Effector CD4-positive, alpha-beta T cell (primary cell): ENCODE measurements at regions not wholly inside any gene's neighbourhood (a gene's known extent, or its start where the extent isn't known, plus 50 kb on each side); places are given as distances from the start of the nearest gene placed in this dataset.
"Not testable (repeated sequence)": the region's sequence is repeated elsewhere in the genome, so short reads cannot be mapped to it uniquely, and the experiment has no call there.

Experiments used
- DNase-seq: peaks from one replicate; pipeline ENCODE4 v3.0.0-alpha.2; 2020

DNA sequence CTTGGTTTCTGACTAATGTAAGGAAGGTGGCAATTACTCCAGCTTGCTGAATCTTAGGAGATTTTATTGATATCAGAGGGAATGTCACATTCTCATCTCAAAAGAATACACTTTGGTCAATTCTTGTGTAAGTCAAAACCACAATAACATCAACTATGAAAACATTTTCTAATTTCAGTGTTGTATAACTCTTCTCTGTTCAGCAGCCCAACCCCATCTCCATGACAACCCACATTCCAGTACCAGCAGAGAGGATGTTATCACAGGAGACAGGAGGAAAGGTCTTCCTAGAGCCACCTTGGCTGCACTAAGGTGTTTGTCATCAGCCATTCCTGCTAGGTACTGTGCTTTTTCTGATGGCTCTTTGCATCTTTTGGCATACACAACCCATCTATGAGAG lies 529.1 kb upstream of the BRINP1 start:
- DNase-seq: no peak

DNA sequence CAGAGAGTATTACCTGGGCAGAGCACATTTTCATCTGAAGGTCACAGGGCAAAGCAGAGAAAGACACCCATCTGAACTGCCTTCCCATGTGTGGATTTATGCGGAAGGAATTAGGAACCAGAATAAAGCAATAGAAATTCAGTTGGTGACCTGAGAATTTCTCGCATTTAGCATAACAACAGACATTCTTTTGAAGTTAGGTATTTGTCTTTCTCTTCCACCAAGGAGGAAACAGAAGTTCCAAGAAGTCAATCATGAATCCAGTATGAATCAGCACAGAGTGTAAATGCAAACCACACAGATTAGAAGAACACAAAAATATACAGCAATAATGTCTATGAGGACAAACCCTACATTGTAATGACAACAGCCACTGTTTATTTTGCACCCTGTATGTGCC lies 515.2 kb upstream of the BRINP1 start:
- DNase-seq: no peak

DNA sequence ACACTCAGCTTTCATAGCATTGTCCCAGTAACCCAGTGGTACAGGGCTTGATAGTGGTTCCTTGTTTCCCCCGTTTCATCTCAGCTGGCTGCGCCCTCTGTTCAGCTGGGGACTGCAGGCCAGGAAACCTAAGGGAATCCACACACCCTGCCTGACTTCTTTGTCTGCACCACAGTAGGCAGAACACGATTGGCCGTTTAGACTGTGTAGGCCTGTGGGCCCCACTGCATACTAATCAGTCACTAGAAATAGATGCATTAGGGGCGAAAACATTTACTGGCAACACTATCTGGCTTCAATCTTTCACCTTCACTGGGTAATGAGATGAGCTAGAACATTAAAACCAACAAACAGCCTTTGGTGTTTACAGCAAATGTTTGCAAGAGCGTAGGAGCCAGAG lies 512.7 kb upstream of the BRINP1 start:
- no peak for DNase-seq

DNA sequence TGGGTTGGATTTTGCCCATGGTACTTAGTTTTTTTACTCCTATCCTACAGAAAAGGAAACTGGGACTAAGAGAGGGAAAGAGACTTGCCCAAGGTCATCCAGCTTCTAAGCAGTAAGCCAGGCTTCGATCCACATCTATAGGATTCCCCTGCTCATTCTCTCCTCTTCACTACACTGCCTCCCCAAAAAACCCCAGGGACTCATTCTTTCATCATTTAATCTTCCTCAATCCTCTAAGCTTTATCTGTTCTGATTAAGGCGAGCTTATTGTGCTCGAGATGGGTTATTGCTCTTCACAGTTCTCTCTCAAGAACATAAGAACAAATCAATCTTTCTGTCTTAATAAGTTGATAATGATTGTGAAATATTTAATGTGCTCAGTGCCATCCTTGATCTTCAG lies 511.1 kb upstream of the BRINP1 start:
- no peak for DNase-seq

DNA sequence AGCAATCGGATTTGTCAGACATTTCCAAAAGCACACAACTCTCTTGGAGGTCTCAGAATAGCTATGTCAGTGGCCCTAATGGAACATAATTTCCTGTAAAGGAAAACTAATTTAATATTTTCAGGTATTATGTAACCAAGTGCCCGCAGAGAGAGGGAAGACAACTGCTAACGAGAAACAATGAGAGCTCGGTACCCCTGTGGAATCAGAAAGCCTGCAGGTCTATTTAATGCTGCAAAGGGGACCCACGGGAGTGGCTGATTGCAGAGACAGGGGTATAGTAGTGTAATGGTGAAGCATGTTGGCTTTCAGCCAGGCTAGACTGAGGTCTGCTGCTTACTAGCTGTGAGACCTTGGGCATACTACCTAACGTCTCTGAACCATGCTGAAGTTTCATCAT lies 508.1 kb upstream of the BRINP1 start:
- no peak for DNase-seq

DNA sequence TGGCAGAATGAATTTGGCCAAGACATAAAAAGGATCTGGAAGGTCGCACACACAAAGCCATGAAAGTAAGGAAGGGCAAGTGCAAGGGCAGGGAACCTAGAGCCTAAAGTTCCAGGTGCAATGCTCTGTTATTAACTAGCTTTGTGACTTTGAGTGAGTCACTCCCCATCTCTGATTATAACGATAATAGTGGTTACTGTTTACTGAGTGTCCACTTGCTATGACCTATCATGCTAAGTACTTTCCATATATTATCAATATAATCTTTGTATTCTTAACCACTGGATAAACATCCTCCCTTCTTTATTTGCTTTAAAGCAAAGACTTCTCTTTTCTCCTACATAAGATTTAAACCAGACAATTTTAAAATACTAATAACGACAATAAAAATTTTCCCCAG lies 504.6 kb upstream of the BRINP1 start:
- no peak for DNase-seq

DNA sequence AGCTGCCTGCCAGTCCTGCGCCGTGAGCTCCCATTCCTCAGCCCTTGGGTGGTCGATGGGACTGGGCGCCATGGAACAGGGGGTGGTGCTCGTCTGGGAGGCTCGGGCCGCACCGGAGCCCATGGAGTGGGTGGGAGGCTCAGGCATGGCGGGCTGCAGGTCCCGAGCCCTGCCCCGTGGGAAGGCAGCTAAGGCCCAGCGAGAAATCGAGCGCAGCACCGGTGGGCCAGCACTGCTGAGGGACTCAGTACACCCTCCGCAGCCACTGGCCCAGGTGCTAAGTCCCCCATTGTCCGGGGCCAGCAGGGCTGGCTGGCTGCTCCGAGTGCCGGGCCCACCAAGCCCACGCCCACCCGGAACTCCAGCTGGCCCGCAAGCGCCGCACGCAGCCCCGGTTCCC lies 501.0 kb upstream of the BRINP1 start:
- DNase-seq: not testable (repeated sequence)

DNA sequence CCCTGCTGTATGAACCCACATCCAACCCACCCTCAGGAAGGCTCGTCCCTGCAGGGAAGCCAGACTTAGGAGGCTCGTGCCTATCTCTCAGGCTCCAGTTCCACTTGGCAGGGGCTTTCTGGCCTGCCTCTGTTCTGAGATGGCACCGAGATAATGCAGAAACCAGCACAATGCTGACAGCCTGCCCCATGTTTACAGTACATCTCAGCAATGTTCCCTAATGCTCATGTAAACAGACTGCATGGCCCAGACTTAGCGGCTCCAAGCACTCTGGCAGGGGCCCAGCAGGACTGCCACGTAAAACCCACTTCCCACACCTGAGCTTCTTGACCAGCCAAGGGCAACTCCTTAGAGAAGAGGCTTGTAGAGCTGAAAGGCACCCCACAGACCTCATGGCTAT lies 499.5 kb upstream of the BRINP1 start:
- no peak for DNase-seq

DNA sequence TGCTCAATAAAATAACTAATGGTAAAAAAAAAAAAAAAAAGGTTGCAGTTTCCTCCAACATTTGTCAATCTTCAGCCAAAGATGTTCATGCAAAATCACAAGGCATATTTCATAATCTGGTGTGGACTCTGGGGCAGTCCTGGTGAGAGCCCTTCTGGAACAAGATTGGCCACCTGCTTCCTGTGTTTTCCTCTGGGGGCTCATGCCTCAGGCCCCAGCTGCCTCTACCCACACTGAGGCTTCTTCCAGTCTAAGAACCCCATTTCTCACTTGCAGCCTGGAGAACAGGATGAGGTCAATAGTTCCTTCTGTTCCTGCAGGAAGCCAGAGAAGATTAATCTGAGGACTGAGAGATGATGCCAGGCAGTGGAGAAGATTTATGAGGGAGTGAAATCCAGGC lies 492.6 kb upstream of the BRINP1 start:
- no peak for DNase-seq

DNA sequence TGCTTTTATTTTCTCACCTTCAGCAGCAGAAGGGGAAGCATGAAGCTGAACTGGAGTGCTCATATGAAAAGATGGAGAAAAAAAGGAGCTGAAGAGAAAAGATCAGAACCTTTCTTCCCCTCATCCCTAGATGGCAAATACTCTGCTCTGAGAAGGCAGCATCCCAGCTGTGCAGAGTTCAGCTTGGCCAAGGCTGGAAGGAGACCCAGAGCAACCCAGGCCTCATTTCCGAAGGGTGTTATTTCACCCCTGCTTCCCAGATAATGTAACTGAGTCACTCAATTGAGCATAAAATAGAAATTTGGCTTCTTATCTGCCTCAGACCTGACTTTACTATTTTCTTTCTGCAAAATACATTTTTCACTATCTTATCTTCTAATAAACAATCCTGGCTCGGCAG lies 489.9 kb upstream of the BRINP1 start:
- DNase-seq: no peak

DNA sequence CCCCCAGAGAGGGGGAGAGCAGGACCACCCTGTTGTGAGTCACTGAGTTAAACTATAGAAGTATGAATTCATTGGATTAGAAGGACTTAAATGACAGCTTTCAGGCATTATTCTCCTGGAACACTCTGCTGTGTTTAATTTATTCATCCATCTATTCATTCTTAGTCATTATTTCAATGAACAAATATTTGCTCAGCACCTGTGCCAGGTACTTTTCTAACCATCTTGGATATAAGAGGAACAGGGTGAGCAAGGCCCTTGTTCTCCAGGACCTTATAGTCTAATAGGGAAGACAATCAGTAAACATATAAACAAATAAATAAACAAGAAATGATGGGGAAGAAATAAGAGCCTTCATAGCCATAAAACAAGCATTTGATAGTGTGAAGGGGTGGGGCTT lies 483.9 kb upstream of the BRINP1 start:
- no peak for DNase-seq

DNA sequence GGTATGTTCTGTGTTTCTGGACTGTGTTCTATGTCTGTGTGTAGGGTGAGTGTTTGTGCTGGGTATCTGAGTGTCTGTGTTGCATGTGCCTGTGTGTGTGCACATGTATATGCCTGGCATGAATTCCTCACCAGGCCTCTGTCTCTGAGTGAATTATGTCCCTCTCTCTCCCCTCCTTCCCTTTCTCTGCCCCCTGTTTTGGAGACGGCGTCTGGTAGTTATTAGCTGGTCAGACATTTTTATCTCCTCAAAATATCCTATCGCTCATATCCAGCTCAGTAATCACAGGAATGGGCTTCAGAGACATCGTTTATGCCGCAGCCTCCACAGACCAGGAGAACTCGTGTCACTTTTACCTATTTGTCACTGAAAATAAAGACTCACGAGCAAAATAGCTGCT lies 483.2 kb upstream of the BRINP1 start:
- no peak for DNase-seq

DNA sequence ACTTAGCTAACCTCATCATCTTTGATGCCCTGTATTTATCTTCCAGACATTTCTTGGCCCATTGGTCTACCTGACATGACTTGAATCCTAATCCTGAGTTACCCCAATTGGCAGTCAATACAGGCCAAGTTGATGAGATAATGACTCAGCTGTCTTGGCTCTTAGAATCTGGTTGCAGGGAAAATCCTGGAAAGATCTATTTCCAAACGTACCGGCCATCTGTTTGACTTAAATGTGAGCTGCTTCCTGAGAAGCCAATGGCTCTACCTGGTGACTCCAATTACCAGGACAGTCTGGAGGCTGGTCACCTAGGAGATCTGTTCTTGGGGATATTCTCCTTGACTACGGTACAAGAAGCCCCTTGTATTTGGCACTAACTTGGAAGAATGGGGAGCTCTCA lies 475.2 kb upstream of the BRINP1 start:
- no peak for DNase-seq

DNA sequence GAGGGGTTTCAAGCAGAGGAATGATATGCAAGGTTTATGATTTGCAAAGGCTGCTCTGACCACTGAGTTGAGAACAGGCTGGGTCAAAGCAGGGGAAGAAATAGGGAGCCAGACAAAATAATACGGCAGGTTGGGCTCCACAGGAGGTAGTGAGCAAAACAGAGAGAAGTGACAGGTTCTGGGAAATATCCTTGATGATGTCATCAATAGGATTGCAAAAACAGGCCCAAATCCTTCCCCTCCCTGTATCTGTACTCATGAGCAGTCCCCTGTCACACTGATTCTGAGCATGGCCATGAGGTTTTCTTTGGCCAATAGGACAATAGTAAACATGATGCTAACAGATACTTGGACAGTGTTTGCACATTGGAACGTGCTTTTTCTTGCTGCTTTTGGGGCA lies 471.8 kb upstream of the BRINP1 start:
- DNase-seq: no peak

DNA sequence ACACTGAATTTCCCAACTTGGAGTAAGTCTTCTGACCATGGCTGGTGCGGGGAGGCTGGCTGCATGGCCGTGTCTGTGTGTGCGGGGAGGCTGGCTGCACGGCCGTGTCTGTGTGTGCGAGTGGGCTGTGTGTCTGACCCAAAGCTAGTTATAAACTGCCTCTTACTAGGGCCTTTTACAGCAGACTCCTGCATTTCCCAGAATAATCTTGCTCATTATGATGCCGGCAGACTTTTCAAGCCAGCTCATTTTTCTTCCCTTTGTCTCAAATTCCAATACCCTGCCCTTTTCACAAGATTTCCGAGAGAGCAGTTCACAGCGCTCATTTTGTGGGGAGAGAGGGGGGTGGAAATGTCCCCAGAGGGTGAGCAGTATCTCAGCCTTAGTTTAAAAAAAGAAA lies 470.7 kb upstream of the BRINP1 start:
- DNase-seq: no peak

DNA sequence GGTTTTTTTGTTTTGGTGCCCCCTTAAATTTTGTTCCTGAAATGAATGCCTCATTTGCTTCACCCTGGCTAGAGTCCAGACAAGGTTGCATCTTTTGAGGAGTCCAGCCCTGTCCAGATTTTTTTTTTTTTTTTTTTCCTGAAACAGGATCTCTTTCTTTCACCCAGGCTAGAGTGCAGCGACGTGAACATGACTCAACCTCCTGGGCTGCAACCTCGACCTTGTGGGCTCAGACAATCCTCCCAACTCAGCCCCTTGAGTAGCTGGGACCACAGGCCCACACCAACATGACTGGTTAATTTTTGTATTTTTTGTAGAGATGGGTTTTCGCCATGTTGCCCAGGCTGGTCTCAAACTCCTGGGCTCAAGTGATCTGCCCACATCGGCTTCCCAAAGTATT lies 469.0 kb upstream of the BRINP1 start:
- no peak for DNase-seq

DNA sequence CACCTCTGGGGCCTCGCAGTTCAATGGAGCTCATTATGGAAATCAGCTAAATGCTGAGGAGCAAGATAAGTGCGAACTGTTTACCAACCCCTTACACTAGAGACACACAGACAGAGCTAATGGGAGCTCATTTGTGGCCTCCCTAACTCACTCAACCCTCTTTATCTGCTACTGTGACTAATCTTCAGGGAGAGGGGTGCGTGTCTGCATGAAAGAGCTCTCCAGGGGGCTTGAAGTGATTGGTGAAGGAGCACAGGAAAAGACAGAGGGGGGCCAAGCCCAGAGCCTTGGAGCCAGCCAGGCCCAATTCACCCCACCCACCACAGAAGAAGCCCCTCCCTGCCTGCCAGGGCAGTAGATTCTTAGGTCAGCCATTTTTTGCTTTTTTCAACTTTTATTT lies 466.8 kb upstream of the BRINP1 start:
- DNase-seq: no peak

DNA sequence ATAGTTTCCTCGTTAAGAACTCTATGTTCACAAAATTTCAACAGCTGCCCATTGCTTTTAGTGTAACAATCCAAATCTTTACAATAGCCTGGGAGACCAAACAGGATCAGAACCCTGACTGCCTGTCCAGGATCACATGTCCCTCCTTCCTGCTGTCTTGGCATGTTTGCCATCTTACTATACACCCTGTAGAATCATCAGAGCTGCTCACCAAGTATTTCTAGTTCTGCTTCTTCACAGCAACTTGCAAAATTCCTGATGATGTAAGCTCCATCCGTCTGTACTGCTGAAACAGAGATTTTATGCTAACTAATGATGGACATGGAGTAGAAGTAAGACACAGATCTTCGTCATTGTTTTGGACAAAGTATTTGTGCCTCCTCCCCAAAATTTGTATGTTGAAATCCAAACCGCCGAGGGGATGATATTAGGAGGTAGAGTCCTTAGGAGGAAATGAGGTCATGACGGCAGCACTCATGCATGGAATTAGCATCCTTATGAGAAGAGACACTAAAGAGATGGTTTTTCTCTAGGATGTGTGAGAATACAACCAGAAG lies 464.9 kb upstream of the BRINP1 start:
- no peak for DNase-seq

DNA sequence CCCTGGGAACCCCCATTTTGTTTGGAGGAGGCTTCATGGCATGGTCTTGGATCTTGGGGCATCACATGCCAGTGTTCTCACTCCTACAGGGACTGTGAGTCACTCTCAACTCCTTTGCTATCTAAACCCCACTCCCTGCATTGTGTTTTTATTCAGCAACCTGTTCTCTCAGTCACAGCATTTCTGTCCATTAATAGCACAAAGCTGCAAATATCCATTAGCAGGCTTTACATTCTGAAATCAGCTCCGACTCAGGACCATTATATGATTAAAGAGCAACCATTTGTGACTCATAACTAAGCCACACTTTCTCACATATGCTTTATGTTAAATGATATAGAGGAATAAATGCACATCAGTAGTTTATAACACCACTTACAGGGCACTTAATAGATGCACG lies 462.1 kb upstream of the BRINP1 start:
- no peak for DNase-seq

DNA sequence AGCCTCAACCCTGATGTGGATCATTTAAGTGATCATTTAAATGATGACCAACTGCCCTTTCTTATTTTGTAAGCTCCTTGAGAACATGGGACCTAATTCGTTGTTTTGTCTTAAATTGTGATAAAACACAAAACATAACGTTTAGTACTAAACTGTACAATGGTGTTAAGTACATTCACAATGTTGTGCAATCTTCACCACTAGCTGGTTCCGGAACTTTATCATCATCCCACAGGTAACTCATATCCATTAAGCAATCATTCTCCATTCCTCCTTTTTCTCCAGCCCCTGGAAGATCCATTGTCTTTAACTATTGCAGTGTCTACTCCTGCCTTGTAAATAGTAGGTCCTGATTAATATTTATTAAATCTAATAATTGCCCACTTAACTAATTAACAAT lies 460.5 kb upstream of the BRINP1 start:
- DNase-seq: no peak

DNA sequence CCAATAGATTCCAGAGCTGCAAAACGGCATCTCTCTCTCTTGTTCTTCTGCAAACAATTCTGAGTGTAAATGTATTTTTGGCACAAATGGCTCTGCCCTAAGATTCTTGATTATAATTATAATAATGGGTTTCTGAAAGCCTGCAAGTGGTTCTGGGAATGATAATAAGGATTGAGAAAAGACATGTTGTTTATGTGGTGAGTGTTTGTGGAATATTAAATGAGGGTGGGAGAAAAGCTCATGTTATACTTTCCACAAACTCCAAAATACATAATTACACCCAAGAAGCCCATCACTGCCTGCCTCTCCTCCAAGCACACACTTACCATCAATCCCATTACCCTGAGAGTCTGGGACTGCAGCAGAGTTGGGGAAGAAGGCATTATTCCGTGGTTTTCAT lies 460.0 kb upstream of the BRINP1 start:
- no peak for DNase-seq

DNA sequence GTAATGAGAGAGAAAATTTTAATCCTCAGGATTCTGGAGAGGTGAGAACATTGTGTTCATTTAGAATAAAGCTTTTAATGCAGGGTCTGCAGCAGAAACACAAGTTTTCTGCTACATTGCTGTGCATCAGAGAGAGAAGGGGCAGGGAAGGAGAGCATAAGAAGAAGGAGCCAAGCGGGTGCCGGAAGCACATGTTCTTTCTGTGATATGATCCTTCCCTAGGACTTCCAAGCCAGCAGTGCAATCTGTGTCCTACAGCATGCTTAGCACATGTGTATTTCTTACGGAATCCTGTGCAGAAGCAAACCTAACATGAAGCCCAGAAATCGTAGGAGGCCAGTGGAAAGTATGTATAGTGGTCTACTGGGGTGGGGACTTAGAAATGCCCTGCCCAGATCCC lies 458.3 kb upstream of the BRINP1 start:
- no peak for DNase-seq

DNA sequence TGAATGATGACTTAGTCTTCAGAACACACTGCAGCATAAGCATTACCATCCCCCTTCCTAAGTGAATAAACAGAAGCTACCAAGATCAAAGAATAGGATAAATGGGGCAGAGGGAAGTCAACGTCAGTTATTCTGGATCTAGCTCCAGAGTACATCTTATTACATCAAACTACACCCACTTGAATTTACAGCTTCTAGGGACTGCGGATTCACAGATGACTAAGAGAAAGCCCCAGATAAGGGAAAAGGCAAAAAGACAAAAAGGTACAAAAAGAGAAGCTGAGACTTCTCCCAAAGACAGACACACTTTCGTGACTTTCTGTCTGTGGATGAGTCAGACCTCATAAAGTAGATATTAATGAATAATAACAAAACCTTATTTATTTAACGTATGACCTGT lies 457.9 kb upstream of the BRINP1 start:
- no peak for DNase-seq

DNA sequence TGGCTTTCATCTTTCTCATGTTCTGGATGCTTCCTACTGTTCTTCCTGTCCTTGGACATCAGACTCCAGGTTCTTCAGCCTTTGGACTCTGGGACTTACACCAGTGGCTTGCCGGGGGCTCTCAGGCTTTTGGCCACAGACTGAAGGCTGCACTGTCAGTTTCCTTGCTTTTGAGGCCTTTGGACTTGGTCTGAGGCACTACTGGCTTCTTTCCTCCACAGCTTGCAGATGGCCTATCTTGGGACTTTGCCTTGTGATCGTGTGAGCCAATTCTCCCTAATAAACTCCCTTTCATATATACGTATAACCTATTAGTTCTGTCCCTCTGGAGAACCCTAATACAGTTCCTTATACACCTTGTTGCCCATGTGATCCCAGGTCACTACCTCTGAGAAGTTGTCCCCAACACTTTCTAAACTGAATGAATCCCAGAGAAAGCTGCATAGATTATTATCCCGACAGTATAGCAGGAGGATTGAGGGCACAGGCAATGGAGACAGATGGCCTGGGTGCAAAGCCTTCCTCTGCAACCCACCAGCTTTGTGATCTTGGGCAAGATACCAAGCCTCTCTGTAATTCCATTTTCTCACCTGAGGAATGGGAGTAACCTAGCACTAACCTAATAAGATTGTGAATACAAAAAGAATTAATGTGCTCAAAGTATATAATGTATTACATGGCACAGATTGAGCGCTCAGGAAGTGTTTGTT lies 449.6 kb upstream of the BRINP1 start:
- DNase-seq: no peak

DNA sequence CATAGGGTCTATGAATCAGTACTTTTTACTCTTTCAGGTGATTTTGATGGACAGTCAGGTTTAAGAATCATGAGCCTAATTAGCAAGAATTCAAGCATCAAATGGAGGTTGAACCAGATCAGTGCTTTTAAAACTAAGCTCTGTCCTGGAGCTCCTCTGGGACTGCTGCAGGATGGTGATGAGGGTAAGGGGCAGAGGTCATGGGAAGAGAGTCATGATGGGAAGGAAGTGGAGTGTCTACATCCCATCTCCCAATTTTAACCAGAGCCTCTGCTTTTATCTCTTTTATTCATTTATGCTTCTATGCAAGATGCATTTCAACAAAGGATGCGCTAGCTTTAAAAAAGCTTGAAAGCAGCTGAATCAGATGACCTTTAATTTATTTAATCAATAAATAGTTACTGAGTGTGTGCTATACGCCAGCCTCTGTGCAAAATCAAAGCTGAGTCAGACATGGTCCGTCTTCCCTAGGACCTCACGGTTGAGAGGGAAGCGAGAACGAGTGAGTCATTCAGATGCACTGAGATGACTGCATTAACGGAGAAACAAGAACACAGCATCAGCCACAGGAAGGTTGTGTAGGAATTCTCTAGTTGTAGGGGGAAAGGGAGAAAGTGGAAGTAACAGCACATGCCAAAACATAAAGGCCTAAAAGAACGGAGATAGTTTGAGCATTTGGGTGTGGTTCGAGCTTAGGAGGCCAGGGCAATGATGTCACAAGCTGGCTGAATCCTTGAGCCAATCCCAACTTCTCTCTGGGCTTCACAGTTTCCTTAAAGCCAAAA lies 441.6 kb upstream of the BRINP1 start:
- DNase-seq: no peak
